Spleen (tissue), 7 donors: ENCODE measurements at regions not wholly inside any gene's neighbourhood (a gene's known extent, or its start where the extent isn't known, plus 50 kb on each side); places are given as distances from the start of the nearest gene placed in this dataset.

Experiments
- CTCF ChIP-seq, 11 experiments: fragments of 200-600 bp in 7 of 11; fragments of 450-650 bp in 4 of 11; sonication (generic) in 4 of 11; IDR thresholded peaks in 8 of 11; conservative IDR thresholded peaks in 3 of 11; 1 replicate in 7 of 11; 2 replicates in 4 of 11; pipeline versions ENCODE4 v1.4.0 to v1.8.0; 2016 to 2021; ENCODE audit warnings: antibody characterized with exemption in 11 of 11, inconsistent platforms in 4 of 11, mild to moderate bottlenecking in 1 of 11
- POLR2A ChIP-seq, 3 donors: fragments of 450-650 bp; IDR thresholded peaks; one replicate each; pipeline ENCODE4 v1.5.1; 2017; ENCODE audit warnings: antibody characterized with exemption in 3 of 3, mild to moderate bottlenecking in 1 of 3
- POLR2AphosphoS5 ChIP-seq, 3 donors: sonication (generic); formaldehyde crosslinking; IDR thresholded peaks; one replicate each; pipeline ENCODE4 v1.5.1; 2017; ENCODE audit warnings: antibody characterized with exemption in 3 of 3
- donor health status: DM: no; HTN: no; CAD: no; lungs with moderate emphysema.
- donor health status: DM: no; HTN: no; CAD: no.
- donor health status: DM: no; HTN: no; CAD: no.

- TF ChIP-seq POLR2AphosphoS5 (IDR thresholded peaks at IDR 0.05) (no peak), CTCF (IDR thresholded peaks at IDR 0.05 in 8 of 11, conservative IDR thresholded peaks at IDR 0.05 in 3 of 11) (no peak), POLR2A (IDR thresholded peaks at IDR 0.05) (no peak)
Observed at GRCh38 chr2:154978710-154979109, 280.2 kb downstream of the KCNJ3 start.
